HG02642 (cell line): ENCODE measurements at regions not wholly inside any gene's neighbourhood (a gene's known extent, or its start where the extent isn't known, plus 50 kb on each side); places are given as distances from the start of the nearest gene placed in this dataset.
"Not testable (repeated sequence)": the region's sequence is repeated elsewhere in the genome, so short reads cannot be mapped to it uniquely, and the experiment has no call there.

Experiments used
- ATAC-seq: cut with Tn5 transposase; IDR thresholded peaks from one replicate; pipeline ENCODE4 v1.9.1; 2021; ENCODE audit warnings: mild to moderate bottlenecking; ENCODE audit not compliant: unreplicated experiment, poor library complexity

DNA sequence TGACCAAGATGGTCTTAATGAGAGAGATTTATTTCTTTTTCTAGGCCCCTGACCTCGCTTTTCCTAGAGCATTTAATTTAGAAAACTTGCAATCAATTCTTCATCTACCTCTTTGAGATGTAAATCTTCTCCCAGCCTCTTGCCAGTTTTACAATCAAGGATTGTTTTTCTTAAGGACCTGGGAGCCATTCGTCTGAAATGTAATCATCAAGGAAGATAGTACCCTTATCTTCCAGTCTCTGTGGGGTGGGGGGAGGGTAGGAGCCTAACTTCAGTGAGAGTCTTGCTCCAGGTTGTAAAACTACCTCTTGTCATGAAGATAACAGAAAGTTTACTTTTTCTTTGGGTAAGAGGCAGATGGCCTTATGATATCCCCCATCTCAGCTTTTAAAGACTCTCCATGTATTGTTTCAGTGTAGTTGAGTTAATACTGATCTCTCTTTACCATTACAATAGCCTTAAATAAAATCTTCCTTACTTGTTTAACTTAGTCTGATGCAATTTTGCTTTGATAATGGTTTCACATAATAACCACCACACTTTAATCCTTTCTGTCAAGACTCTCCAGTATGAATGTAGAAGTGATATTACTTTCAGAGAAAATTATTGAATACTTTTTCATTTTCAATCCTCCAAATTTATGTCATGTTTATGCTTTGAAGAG, 110.2 kb upstream of the CPHXL start:
- no peak for ATAC-seq

DNA sequence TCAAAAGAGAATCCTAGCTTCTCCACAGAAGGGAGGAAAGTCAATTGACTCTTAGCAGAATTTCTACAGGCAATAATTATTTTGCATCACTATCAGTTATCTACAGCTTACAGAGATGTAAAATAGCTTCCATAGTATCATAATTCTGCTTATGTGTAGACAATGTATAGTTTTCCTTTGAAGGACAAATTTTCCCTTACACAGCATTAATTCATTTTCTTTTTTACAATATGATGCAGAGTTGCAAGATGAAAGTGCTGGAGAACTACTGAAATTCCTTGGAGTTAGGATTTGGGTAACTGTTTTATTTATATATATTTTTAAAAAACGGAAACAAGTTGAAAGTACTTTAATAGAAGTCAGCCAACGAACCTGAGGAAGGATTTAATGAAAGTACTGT, 111.0 kb upstream of the CPHXL start:
- ATAC-seq = no peak

DNA sequence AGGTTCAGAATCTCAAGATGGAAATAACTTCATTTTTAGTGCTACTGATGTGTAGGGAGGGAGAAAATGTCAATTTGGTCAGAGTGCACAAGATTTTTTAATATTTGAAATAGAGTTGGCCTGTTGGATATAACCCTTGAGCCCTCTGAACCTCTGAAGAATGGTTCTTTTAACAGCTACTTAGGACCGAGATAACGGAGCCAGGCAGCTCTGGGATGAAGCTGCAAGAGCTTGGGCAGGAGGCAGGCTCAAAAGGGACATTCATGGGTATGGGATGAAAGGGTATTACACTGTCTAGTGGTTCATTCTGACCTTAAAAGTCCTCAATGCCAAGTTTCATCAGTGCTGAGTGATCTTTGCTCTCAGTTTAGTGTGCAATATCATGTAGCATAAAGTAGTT, 111.4 kb upstream of the CPHXL start:
- ATAC-seq = no peak

DNA sequence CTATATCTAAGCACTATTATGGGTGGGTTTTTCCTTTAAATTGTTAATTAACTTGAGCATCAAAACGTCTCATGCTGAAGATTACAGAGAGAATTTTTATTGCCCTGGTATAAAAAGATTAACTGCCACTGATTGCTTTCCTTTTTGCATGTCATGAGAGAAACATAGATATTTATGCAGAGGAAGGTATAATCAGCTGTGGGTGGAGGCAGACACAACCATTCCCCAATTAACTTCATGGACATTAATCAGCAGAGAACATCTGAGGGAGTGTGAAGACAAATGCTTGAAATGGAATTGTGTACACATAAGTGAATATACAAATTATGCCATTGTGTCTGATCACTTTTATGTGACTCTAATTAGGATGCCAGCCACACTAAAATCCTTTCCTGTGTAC, 115.2 kb upstream of the CPHXL start:
- no peak for ATAC-seq

DNA sequence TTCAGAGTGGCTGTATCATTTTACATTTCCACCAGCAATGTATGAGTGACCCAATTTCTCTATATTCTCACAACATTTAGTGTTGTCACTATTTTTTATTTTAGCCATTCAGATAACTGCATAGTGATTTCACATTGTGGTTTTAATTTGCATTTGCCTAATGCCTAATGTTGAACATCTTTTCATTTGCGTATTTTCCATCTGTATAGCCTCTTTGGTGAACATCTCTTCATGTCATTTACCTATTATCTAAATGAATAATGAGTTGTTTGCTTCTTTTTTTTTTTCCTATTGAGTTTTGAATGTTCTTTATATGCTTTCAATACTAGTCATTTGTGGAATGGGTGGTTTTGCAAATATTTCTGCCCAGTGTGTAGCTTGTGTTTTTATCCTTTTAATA, 120.9 kb upstream of the CPHXL start:
- ATAC-seq = no peak

DNA sequence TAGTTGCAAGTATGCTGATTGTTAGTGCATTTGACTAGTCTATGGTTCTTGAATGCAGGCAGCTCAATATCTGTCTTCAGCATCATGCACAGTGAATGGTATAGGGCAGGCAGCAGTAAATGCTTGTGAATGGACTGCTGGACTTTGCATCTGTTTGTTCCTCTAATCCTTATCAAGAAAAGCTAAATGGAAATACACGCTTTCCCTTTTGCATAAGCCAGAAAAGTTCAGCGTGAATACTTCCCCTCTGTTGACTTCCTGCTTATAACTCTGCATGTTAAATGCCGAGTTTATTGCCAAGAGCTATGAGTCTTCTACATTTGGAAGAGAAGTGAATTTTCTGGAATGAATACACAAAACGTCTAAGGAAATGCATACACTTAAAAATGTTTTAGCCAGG, 127.9 kb upstream of the CPHXL start:
- no peak for ATAC-seq

DNA sequence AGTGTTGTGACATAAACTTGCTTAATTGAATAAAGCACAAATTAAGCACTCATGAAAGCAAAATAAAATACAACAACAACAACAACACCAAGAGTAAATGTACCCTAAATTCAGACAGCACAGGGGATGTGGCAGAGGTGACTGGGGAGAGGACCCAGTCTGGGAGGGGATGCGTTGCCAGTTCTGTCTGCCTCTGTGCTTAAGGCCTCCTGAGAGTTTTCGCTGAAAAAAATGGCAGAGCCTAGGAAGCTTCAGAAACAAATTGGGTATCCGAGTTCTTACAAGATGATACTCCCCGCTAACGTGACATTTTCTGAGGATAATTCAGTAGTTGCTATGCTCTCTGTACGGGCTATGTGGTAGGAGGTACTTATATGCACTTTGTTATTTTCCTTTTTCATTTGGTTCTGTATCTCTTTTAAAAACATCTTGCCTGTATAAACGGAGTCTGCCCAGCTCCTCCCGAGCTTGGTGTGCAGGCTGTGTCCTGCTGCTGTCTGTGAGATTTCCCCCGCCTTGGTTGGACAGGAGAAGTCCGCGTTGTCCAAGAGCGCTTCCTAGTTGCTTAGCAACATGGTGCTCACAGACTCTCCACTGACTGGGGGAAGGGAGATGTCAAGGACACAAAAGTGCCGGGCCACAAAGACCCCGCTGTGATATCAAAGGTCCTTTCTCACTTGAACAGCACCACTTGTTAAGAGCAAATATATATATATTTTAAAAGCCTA, 134.2 kb upstream of the CPHXL start:
- no peak for ATAC-seq

DNA sequence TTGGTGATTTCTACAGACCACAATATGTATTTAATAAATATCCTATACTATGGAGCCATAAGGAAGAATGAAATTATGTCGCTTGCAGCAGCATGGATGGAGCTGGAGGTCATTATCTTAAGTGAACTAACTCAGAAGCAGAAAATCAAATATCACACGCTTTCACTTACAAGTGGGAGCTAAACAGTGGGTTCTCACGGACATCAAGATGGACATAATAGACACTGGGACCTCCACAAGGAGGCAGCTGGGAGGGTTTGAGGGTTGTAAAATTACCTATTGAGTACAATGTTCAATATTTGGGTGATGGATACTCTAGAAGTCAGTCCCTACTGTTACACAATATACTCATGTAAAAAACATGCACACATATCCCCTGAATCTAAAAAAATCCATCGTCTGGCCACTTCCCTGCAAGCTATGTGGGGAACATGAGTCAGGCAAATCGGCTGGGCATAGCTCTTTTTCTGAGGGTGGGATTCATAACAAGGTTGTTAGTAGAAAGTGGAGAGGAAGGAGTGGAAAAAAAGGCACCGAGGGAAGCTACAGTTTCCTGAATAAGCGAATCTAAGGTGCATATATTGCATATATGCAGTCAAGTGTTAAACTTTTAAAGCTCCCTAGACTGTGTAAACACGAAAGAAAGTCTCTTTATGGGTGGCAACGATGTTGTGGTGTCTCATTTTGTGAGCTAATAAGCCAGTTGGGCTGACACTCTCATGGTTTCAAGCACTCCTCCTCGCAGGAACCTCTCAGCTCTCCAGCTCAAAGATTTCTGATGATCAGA, 135.2 kb upstream of the CPHXL start:
- no peak for ATAC-seq

DNA sequence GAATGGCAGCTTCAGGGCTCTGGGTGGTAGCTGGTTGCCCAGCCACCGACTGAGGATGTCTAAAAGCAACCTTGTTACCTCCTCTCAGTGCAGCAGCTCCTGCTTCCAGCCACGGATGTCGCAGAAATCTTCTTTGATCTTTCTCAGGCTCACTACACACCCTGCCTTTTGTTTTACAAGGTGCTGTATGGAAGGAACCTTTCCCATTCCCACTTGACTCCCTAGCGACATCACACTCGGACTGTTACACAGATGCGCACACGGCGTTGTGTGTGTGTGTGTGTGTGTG, 135.8 kb upstream of the CPHXL start:
- no peak for ATAC-seq

DNA sequence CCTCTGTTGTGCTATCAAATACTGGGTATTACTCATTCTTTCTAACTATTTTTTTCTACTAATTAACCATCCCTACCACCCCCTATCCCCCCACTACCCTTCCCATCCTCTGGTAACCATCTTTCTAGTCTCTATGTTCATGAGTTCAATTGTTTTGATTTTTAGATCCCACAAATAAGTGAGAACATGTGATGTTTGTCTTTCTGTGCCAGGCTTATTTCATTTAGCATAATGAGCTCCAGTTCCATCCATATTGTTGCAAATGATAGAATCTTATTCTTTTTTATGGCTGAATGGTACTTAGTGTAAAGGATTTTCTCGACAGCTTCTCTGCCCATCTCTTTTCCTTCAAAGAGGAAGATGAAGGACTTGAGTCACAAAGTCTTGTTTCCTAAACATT, 138.0 kb upstream of the CPHXL start:
- ATAC-seq = no peak

DNA sequence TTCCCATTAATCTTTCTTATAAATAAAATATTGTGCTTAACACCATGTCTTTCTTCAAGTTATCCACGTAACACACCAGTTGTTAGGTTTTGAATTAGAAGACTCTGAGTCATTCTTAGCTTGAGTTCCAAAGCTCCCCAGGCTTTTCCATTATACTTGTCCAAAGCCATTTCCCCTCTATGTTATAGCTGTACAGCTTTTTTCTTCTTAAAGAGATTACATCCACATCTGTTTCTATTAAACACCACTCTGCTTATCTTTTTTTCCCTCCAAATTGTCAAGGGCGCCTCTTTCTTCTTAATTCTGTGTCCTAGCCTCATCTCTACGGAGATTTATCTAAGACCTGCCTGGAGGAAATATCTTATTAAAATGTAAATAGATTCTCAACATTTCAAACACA, 139.4 kb upstream of the CPHXL start:
- ATAC-seq = no peak

DNA sequence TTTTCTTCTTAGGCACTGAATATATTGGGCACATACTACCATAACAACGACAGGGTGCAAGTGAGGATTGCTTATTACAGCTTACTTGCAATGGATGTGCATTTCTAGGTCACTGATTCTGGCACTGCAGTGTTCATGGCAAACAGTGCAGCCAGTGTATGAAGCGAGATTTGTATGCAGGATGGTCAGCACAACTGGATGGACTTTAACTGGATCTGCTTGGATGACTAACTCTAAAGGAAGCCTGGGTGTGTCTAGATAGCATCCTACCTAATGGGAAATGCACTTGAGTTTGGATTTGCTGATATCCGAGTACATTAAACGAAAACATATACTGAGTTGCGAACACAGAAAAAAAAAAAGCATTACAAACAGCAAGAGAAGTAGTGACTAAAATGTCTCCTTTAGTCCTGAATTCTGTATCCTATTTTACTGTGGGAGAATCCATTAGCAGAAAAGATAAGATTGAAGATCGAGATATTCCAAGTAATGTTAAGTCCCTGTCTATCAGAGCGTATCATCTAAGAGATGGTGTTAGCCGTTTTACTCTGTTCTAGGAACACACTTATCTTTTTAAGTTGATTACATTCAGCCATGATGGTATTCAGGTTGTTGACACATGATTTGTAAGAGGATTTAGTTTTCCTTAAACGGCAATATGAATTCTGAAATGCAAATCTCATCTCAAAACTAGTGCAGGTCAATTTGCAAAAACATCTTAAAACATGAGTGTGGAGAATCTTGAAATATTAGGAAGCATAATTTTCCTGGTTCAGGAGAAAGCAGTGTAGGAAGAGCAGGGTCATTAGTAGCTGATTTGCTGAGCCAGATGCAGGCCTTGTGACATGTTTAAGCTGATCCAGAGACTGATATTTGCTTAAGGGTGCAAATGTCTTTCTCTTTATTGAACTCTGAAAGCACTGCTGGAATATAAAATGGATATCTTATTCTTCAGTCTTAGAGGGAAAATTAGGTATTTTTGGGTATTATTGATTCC, 142.6 kb upstream of the CPHXL start:
- ATAC-seq = no peak

DNA sequence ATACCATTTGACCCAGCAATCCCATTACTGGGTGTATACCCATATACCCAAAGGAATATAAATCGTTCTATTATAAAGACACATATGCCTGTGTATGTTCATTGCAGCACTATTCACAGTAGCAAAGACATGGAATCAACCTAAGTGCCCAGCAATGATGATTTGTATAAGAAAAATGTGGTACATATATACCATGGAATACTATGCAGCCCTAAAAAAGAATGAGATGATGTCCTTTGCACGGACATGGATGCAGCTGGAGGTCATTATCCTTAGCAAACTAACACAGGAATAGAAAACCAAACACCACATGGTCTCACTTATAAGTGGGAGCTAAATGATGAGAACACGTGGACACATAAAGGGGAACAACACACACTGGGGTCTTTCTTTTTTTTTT, 155.0 kb upstream of the CPHXL start:
- ATAC-seq = not testable (repeated sequence)

DNA sequence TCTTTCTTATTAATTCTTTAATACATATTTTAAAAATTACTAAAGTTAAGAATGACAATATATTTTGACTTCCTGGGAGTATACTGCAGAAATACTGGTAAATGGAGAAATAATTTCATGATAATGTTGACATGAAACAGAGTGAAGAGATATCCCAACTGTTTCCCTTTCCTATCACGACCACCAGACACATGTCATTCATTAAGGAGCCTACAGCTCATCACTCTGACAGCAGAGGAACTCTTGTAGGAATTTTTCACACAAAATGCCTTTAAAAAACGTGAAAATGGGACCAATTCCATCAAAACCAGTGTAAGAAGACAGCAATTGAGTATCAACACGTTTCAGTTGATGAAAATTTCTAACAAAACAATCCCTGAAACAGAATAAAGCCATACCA, 172.9 kb upstream of the CPHXL start:
- no peak for ATAC-seq

DNA sequence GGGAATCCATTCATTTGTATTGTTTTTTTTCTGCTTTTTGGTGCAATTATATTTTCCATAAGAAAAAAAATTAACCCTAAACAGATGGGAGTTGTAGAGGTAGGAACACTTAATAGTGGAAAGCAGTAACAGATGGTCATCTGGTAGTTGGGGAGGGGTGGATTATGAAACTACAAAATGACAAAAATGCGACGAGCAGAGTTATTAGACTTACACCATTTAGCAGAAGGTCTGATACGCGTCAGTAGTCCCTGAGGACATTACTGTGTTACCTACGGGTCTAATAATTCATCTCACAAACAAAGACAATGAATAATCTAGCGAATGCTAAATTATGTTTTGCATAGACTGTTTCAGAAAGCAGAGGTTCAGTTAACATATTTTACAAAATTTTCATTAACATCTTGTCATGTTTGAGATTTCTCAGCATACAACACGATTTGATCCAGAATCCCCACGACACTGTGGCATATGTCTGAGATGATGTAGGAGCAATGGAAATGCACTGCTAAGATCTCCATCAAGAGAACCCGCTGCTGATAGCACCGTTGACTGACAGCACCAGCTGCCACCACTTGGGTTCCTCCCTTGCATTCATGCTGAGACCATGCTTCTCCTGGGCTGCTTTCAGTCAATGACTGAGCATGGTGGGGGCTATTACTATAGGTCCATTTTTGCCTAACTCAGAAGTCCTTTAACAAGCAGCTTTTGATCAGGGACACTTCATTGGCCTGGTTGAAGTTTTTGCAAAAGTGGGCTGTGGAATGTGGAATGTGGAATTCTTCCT, 182.2 kb upstream of the CPHXL start:
- no peak for ATAC-seq

DNA sequence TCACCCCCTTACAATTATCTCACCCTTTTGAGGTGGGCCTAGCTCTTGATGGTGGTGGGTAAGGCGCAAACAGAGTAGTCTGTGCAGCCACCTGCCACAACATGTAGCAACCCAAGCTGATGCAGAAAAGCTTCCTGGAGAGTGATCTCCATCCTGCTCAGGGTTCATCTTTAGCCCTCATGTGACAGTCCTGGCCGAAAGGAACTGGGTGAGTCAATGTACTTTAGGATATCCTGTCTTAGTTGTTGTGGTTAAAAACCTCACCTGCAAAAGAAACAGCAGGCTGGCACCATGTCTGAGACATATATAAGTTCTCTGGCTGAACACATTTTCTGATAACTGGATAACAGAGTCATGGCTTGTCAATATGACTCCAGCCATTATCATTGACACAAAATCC, 183.5 kb upstream of the CPHXL start:
- no peak for ATAC-seq

DNA sequence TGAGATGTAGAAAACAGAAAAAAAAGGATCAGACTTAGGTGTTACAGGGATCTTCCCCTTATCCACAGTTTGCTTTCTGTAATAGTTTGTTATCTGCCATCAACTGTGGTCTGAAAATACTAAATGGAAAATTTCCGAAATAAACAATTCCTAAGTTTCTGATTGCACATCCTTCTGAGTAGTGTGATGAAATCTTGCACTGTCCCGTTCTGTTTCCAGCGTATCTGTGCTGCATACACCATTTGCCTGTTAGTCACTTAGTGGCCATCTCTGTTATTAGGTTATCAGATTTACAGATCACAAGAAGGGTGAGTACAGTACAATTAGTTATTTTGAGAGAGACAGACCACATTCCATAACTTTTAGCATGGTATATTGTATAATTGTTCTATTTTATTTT, 185.6 kb upstream of the CPHXL start:
- ATAC-seq = no peak

DNA sequence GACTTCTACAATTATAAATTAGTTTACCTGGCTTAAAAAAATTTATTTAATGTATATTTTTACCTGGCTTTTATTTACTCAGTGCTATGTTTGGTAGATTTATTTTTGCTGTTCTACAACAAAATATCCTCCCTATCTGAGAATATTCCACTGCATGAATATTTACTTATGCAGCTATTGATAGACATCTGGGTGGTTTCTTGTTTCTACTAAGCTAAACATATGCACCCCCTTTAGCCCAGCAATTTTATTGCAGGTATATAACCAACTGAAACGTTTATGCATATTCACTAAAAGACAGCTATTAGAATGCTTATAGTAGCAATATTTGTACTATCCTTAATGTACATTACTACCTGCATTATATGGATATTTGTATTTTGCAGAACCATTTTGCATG, 187.7 kb upstream of the CPHXL start:
- no peak for ATAC-seq

DNA sequence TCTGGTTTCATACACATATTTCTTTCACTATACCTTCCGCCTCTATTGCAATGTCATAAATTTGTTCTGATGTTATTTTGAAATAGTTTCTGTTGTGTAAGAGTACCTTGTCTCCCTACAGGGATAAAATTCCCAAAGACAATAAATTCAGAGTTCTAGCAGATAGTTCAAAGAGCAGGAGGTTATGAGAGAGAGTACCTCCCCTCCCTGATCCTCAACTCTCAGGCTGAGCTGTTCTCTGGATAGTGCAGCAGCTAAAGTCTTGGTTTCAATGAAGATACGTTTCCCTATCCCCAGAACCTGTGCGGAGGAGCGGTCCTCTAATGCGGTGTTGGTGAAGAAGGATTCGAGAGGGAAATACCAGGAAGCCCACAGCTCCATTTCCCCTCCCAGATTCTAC, 190.2 kb upstream of the CPHXL start:
- no peak for ATAC-seq

DNA sequence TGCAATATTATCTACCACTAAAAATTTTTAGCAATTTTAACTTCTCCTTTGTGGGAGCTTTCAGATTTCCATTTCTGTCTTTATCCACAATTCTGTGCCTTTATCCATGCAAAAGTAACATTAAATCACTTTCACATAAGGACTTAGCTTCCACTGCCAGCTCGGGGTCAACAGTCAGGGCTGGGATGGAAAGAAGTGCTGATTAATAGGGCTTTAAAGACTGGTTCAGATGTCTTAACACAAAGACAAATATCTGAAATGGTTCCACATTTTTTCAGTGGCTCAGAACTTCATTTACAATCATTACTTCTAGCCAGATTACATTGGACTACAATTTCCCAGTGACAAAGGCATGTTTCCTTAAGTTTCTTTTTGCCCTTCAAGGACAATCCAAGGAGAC, 191.8 kb upstream of the CPHXL start:
- no peak for ATAC-seq
